PC-9 (cell line): ENCODE measurements at regions not wholly inside any gene's neighbourhood (a gene's known extent, or its start where the extent isn't known, plus 50 kb on each side); places are given as distances from the start of the nearest gene placed in this dataset.

Source experiments
- BruUV-seq: library from RNA; stranded (reverse); fragments of 400-500 nt; replicated peaks from 2 replicates; lab custom pipeline; 2021; lab: Mats Ljungman, UMichigan
- CTCF ChIA-PET: fragments of 300-600 bp; sonication (Branson Sonifier 250); formaldehyde crosslinking; loops from one replicate; lab custom pipeline; 2022; ENCODE audit warnings: antibody characterized with exemption; lab: Charles Lee
- POLR2A ChIA-PET: fragments of 300-600 bp; sonication (Branson Sonifier 250); formaldehyde crosslinking; loops from one replicate; lab custom pipeline; 2022; ENCODE audit warnings: antibody characterized with exemption; ENCODE audit not compliant: unreplicated experiment; lab: Charles Lee
- DNase-seq, 2 experiments: peaks; one replicate each; pipeline versions ENCODE4 v3.0.0 to v3.0.0-alpha.2; 2015 to 2022; ENCODE audit warnings: mixed read lengths in 1 of 2
- H2AFZ ChIP-seq: fragments of 200-600 bp; sonication (generic); 2 replicates; pipeline ENCODE4 v1.8.1; 2017; ENCODE audit warnings: antibody characterized with exemption
- H3F3A ChIP-seq: fragments of 200-600 bp; sonication (generic); 2 replicates; pipeline ENCODE4 v1.8.1; 2017; ENCODE audit warnings: antibody characterized with exemption, mild to moderate bottlenecking, low read depth; ENCODE audit not compliant: insufficient read depth
- H3K27ac ChIP-seq: fragments of 200-600 bp; sonication (generic); 2 replicates; pipeline ENCODE4 v1.6.1; 2016; ENCODE audit warnings: mixed run types
- H3K27me3 ChIP-seq: fragments of 200-600 bp; sonication (generic); 2 replicates; pipeline ENCODE4 v1.6.1; 2016; ENCODE audit warnings: low read depth, mixed run types; ENCODE audit not compliant: insufficient read depth
- H3K36me3 ChIP-seq: fragments of 200-600 bp; sonication (generic); 2 replicates; pipeline ENCODE4 v1.6.1; 2016; ENCODE audit warnings: low read depth, mixed run types
- H3K4me1 ChIP-seq: fragments of 200-600 bp; sonication (generic); replicated peaks from 2 replicates; pipeline ENCODE4 v1.6.1; 2016; ENCODE audit warnings: mixed run types; ENCODE audit not compliant: insufficient read depth
- H3K4me2 ChIP-seq: fragments of 200-600 bp; sonication (generic); 2 replicates; pipeline ENCODE4 v1.6.1; 2017; ENCODE audit warnings: mixed run types
- H3K4me3 ChIP-seq: fragments of 200-600 bp; sonication (generic); 2 replicates; pipeline ENCODE4 v1.6.1; 2016; ENCODE audit warnings: mixed run types
- H3K79me2 ChIP-seq: fragments of 200-600 bp; sonication (generic); 2 replicates; pipeline ENCODE4 v1.6.1; 2017; ENCODE audit warnings: low read depth, mixed run types
- H3K9me2 ChIP-seq: fragments of 200-600 bp; sonication (generic); 2 replicates; pipeline ENCODE4 v1.8.1; 2017; ENCODE audit warnings: mild to moderate bottlenecking; ENCODE audit not compliant: insufficient read depth
- H3K9me3 ChIP-seq: fragments of 200-600 bp; sonication (generic); 2 replicates; pipeline ENCODE4 v1.8.1; 2016; ENCODE audit warnings: low read depth; ENCODE audit not compliant: insufficient read depth
- H4K20me1 ChIP-seq: fragments of 200-600 bp; sonication (generic); 2 replicates; pipeline ENCODE4 v1.8.1; 2017; ENCODE audit not compliant: insufficient read depth
- CTCF ChIP-seq: fragments of 200-600 bp; sonication (generic); conservative IDR thresholded peaks from 2 replicates; pipeline ENCODE4 v1.6.1; 2017; ENCODE audit warnings: mixed run types, antibody characterized with exemption, mild to moderate bottlenecking, moderate library complexity
- EZH2 ChIP-seq: fragments of 200-600 bp; sonication (generic); IDR thresholded peaks from 2 replicates; pipeline ENCODE4 v1.8.0; 2017; ENCODE audit warnings: antibody characterized with exemption, low read depth
- intact Hi-C: fragments of 100-400 bp; cut with micrococcal nuclease; formaldehyde crosslinking; loops from one replicate; pipeline ENCODE4 v1.10.0; 2022; ENCODE audit not compliant: unreplicated experiment

GRCh38 chr6:103184776-103185175 lies 1674.9 kb downstream of the HACE1 start:
- CTCF ChIA-PET, result no interaction called here

GRCh38 chr6:103183831-103184411 lies 1675.8 kb downstream of the HACE1 start:
- BruUV-seq, result no TSS peak
- no peaks in the 10 kb centered on the region for H3F3A ChIP-seq
- ChIA-PET POLR2A (no interaction called here), CTCF (no interaction called here)
- intact Hi-C loops, result no loop called here
- no peaks in the 10 kb centered on the region for H3K9me3 ChIP-seq
- H3K9me2 ChIP-seq, result no peaks in the 10 kb centered on the region
- no peak overlapping the region for H3K27ac ChIP-seq
- H3K79me2 ChIP-seq, result no peaks in the 10 kb centered on the region
- no peaks in the 10 kb centered on the region for H3K36me3 ChIP-seq
- no peaks in the 10 kb centered on the region for H3K27me3 ChIP-seq
- DNase-seq, result no peak
- no peak overlapping the region for H3K4me2 ChIP-seq
- no peak overlapping the region for H3K4me3 ChIP-seq
- no peaks in the 10 kb centered on the region for H3K4me1 ChIP-seq
- H4K20me1 ChIP-seq, result 0 out of 2 replicates have a peak, but pooled peaks cover 4% of the 10 kb centered on the region
- TF ChIP-seq EZH2 (no peak), CTCF (no peak)
- H2AFZ ChIP-seq, result no peak overlapping the region

More at GRCh38 chr6:103184776-103185175, 1674.9 kb downstream of the HACE1 start:
- no peak overlapping the region for H2AFZ ChIP-seq
- no peak overlapping the region for H3K4me2 ChIP-seq
- no peak for DNase-seq
- H3K36me3 ChIP-seq, result no peaks in the 10 kb centered on the region
- intact Hi-C loops, result no loop called here
- no peaks in the 10 kb centered on the region for H3F3A ChIP-seq
- H3K4me3 ChIP-seq, result no peak overlapping the region
- no TSS peak for BruUV-seq
- TF ChIP-seq EZH2, result no peak
- TF ChIP-seq CTCF, result no peak
- H3K27me3 ChIP-seq, result no peaks in the 10 kb centered on the region
- no peaks in the 10 kb centered on the region for H3K79me2 ChIP-seq
- H3K4me1 ChIP-seq, result no peaks in the 10 kb centered on the region
- no peaks in the 10 kb centered on the region for H3K9me2 ChIP-seq
- 0 out of 2 replicates have a peak, but pooled peaks cover 4% of the 10 kb centered on the region for H4K20me1 ChIP-seq
- POLR2A ChIA-PET, result no interaction called here
- H3K9me3 ChIP-seq, result no peaks in the 10 kb centered on the region
- no peak overlapping the region for H3K27ac ChIP-seq

- Histone ChIP-seq H3K27ac (no peak overlapping the region), H2AFZ (no peak overlapping the region), H3K79me2 (no peaks in the 10 kb centered on the region), H4K20me1 (no peaks in the 10 kb centered on the region), H3K36me3 (no peaks in the 10 kb centered on the region), H3K27me3 (no peaks in the 10 kb centered on the region), H3K9me3 (no peaks in the 10 kb centered on the region), H3K9me2 (no peaks in the 10 kb centered on the region), H3K4me1 (no peaks in the 10 kb centered on the region), H3K4me3 (no peak overlapping the region), H3F3A (no peaks in the 10 kb centered on the region), H3K4me2 (no peak overlapping the region)
- ChIA-PET POLR2A (no interaction called here), CTCF (no interaction called here)
- no TSS peak for BruUV-seq
- DNase-seq, result no peak
- intact Hi-C loops, result no loop called here
- TF ChIP-seq EZH2, result no peak
- TF ChIP-seq CTCF, result no peak
These were observed 1681.5 kb downstream of the HACE1 start for GRCh38 chr6:103178193-103178592.
